ENCODE measurements at regions not wholly inside any gene's neighbourhood (a gene's known extent, or its start where the extent isn't known, plus 50 kb on each side); places are given as distances from the start of the nearest gene placed in this dataset.
"Not testable (repeated sequence)": the region's sequence is repeated elsewhere in the genome, so short reads cannot be mapped to it uniquely, and the experiment has no call there.

- no peak for DNase-seq
These were observed 91.4 kb downstream of the ARL4C start for GRCh38 chr2:234405462-234405861.

DNA sequence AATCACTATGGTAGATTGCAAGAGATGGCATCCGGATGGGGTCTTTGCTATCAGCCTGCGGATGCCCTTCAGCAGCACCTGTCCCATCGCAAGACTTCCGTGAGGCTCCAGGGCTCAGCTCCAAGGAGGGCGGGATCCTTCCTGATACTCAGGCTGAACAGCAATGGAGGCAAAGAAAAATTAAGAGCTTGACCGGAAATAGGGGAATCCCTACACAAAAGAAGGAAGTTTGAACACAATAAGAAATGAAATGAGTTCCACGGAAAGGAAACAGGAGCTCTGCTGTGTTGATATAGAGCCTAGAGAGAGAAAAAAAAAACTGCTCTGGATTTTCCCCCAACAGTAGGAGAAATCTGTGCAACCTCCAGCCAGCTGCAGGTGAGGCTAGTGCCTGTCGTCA, 91.9 kb downstream of the ARL4C start:
- no peak for DNase-seq

- DNase-seq, result no peak
These were observed 93.1 kb downstream of the ARL4C start for GRCh38 chr2:234403751-234404150.

DNA sequence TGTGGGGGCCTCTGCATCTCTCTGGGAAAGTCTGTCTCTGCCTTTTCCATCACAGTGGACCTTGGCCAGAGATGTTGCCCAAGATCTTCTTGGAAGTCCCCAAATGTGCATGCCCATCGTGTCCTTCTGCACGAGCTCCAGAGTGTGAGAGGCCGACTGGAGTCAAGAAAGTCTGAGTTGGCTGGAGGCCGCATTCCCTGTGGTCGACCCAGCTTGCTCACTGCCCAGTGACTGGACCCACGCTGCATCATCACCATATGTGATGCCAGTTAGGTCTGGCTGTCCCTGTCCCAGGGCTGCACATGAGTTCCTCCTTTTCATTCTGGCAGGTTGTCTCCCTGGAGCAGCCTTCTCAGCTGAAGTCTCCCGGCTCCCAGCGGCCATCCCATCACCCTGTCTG, 93.8 kb downstream of the ARL4C start:
- DNase-seq, result no peak

DNA sequence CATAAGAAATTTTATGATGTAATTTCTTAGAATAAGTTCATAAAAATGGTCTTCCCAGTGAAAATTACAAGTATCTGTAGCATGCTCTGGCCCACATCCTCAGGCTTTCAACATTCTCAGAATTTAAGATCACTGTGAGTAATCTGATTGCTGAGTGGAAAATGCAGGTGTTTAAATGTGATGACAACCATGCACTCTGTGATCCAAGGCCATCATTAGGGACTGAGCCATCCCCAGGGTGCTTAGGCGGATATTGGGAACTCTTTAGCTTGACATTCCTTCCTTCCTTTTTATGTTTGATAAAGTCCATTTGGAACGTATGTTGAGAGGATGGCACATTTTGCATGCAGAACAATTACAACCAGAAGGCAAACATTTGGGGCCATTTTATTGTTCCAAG, 95.5 kb downstream of the ARL4C start:
- no peak for DNase-seq

GRCh38 chr2:234399451-234400246, 97.2 kb downstream of the ARL4C start:
- DNase-seq, result no peak

- DNase-seq, result no peak
These were observed 98.3 kb downstream of the ARL4C start for GRCh38 chr2:234398531-234398930.

DNA sequence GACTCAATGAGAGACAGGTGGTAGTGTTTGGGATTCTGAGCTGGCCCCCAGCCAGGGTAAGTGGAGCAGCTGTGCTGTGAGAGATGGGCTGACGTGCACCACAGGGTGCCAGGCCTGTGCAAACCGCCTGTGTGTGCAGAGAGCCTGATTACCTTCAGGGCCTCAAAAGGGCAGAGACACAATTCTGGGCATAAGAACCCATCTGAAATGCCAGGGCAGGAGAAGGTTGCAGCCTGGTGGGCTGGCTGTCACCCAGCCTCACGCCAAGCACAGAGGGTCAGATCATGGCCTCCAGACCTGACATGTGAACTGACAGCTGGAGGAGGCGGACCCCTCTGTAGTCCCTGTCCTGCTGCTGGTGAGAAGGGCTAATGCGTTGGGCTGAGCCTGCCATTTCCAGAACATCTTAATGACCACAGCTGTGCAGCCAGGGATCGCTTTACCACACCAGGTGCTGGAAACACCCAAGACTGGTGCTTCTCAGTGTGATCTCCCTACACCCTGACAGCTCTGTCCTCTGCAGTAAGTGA, 100.9 kb downstream of the ARL4C start:
- no peak for DNase-seq

DNA sequence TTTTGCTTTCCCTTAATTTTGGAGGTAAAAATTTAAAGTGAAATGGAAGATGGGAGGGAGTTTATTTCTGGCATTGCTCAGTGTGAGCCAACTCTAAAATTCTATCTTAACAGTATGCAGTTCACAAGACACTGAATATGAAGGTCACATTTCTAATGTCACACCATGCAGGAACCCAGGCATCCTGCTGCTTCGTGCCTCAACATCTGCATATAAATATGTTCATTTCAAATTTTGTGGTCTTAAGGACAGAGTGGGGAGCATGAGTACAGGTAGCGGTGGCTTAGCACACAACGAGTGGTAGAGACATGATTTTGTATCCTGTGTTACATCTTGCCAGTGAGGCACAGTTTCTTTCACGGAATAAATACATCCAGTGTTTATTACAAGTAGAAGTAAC, 102.4 kb downstream of the ARL4C start:
- DNase-seq, result no peak

- no peak for DNase-seq
These were observed 103.5 kb downstream of the ARL4C start for GRCh38 chr2:234393354-234393753.

DNA sequence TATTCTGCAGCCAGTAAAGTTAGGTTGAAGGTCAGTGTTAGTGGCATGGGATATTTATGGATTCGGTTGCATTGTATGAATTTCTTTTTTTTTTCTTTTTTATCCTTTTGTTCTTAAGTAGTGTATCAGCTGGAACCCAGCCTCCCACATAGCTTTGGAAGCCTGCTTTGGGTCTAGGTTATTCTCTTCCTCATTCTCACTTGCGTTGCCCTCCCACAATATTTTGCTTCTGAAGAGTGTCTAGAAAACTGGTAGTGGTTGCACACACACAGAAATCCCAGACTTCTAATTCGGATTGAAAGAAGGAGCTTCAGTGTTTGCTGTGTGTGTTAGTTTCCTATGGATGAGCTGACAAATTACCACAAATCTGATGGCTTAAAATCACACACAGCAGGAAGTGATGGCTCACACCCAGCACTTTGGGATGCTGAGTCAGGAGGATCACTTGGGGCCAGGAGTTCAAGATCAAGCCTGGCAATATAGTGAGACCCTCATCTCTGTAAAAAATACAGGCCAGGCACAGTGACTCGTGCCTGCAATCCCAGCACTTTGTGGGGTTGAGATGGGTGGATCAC, 104.8 kb downstream of the ARL4C start:
- no peak for DNase-seq

DNA sequence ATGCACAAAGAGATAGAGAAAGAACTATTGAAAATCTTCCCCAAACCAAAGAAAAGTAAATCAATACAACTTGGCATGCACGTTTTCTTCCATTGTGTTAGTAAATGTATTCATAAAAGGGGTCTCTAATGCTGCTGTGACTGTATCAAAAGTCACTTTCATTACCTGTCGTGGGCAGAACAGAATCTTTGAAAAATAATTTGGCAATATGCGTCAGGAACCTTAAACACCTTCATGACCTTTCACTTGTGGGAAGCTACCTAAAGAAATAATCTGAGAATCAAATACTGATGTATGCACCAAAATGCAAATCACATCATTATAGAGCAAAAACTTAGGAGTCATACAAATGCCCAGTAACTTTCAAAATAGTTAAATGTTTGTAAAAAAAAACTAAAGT, 105.3 kb downstream of the ARL4C start:
- no peak for DNase-seq

DNA sequence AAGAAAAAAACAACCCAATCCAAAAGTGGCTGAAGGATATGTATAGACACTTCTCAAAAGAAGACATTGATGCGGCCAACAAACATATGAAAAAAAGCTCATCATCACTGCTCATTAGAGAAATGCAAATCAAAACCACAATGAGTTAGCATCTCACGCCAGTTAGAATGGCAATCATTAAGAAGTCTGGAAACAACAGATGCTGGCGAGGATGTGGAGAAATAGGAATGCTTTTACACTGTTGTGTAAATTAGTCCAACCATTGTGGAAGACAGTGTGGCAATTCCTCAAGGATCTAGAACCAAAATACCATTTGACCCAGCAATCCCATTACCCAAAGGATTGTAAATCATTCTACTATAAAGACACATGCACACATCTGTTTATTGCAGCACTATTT, 107.2 kb downstream of the ARL4C start:
- DNase-seq, result not testable (repeated sequence)

DNA sequence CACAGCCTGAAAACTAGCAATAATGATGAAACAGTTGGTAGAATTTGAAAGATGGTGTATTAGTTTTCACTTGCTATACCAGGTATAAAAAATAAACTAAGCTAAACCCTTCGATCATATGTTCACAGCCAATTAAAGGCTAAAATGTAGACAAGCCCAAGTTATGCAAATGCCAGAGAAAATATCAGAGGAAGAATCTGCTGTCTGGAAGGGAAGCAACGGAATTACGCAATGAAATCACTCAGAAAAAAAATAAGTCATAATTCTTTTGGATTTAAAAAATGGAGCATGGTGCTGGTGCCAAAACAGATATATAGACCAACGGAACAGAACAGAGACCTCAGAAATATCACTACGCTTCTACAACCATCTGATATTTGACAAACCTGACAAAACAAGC, 108.3 kb downstream of the ARL4C start:
- no peak for DNase-seq

GRCh38 chr2:234386971-234387370, 109.9 kb downstream of the ARL4C start:
- no peak for DNase-seq

DNA sequence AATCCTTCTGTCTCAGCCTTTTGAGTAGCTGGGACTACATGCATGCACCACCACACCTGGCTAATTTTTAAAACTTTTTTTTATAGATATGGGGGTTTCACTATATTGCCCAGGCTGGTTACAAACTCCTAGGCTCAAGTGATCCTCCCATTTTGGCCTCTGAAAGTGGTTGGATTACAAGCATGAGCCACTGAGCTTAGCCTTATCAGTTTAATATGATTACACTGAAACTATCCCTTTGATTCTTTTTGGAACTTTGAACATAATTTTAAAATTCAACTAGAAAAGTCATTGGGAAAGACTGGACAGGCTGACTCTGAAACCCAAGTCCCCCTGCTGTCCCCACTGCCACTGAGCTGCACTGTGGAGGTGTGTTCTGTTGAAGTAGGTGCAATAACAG, 114.8 kb downstream of the ARL4C start:
- DNase-seq, result no peak

- DNase-seq, result not testable (repeated sequence)
These were observed 117.9 kb downstream of the ARL4C start for GRCh38 chr2:234378958-234379357.

DNA sequence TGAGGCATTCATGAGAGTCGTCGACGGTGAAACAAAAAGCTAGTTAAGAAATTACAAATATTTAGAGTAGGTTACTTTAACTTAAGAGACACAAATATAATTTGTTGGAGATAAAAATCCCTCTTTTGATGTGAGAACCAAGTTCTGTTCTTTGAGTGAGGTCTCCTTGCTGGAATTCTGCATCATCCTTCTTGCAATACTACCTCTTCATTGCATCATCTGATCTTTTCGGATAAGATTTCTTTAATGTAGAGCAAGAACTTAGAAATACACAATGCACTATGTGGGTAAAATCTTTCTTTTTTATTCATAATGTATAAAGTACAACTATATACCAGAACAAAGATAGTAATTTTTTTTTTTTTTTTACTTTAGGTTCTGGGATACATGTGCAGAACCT, 118.4 kb downstream of the ARL4C start:
- DNase-seq, result no peak

DNA sequence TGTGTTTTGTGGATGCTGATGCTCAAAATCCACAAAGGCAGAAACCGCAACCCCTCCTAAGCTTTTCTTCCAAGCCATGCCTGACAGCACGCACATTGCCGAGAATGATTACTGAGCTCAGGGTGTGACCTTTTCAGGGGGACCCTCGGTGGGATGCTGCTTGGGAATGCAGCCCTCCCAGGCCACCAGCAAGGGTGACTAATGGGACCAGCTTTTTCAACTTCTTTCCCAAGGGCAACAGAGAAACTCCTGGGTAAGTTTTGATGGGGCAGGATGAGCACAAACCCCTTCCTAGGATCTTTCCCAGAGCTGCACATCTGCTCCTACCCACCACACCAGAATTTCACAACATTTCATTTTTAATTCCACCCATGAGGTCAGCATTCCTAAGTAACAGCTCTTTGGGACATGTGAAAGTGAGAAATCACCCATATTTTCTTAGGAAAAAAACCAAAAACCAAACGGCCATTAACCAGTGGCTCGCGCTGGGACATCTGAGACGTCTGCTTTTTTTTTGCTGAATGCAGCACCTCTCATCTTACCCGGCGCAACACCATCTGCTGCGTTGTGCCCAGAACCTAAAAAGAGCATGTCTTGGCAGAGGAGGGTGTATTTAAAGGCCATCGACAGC, 119.0 kb downstream of the ARL4C start:
- DNase-seq, result peak; percentile 55

DNA sequence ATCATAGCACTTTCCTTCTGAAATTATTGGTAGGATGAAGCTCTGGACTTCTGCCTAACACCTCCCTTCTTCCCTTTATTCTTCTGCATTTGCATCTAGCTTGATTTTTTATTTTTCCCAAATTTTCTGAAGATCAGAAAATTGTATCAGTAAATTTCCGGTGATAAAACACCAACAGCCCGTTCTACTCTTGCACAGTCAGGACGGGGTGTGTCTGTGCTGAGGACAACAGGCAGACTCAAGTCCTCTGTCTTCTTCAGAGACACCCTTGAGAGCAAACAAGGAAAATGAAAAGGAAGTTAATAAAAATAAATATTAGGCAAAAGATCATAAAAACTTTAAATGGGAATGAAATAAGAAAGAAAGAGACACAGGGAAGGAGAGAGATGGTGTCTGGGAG, 120.7 kb downstream of the ARL4C start:
- no peak for DNase-seq

DNA sequence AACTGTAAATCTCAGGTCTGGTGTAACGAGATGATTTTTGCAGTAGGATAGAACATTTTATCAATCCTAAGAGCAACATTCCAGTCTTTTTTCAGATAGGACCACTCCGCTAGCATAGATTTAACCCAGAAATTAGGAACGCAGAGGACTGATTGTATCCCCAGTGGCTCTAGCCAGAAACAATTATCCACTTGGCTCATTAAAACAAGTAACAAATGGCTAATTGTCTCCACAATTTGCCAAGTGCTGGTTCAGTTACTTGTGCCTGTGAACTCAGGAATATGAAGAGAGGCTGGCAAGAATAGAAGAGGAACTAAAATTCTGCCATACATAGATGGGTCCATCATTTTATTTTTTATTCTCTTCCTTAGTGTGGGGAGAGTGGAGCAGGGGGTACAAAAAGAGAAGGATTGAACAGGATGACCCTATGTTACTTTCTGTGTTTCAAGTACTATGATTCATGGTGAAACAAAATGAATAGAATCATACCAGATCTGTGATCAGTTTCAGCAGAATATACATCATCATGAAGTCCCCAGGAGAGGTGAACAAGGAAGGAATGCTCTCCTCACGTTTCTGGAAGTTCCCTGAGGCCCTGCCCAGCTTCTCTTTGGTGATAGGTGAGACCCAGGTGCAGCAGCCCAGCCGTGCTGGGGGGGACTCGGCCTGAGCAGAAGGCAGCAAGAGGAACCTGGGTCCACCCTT, 121.6 kb downstream of the ARL4C start:
- no peak for DNase-seq

- no peak for DNase-seq
These were observed 122.1 kb downstream of the ARL4C start for GRCh38 chr2:234374736-234375135.

DNA sequence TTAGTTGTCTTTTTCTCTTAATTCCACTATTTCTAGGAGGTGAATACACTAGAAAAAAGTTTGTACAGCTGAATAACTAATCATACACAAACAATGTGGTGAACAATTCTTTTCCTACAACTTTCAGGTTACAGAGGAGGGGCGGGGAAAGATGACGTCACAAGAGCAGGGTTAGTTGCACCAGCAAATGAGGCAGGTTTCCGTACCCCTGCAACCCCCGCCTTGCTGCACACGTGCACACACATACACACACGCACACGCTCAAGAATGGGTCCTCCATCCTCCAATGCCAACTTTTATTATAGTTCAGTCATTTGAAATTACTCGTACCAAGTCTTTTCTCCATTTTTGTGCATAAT, 122.8 kb downstream of the ARL4C start:
- DNase-seq, result no peak

Data from kidney glomerular epithelial cell (primary cell).